GM18517 (cell line): ENCODE measurements at regions not wholly inside any gene's neighbourhood (a gene's known extent, or its start where the extent isn't known, plus 50 kb on each side); places are given as distances from the start of the nearest gene placed in this dataset.
"Not testable (repeated sequence)": the region's sequence is repeated elsewhere in the genome, so short reads cannot be mapped to it uniquely, and the experiment has no call there.

ENCODE experiments used
- ATAC-seq: cut with Tn5 transposase; IDR thresholded peaks from one replicate; pipeline ENCODE4 v1.9.1; 2021; ENCODE audit warnings: mild to moderate bottlenecking, moderate library complexity; ENCODE audit not compliant: unreplicated experiment

DNA sequence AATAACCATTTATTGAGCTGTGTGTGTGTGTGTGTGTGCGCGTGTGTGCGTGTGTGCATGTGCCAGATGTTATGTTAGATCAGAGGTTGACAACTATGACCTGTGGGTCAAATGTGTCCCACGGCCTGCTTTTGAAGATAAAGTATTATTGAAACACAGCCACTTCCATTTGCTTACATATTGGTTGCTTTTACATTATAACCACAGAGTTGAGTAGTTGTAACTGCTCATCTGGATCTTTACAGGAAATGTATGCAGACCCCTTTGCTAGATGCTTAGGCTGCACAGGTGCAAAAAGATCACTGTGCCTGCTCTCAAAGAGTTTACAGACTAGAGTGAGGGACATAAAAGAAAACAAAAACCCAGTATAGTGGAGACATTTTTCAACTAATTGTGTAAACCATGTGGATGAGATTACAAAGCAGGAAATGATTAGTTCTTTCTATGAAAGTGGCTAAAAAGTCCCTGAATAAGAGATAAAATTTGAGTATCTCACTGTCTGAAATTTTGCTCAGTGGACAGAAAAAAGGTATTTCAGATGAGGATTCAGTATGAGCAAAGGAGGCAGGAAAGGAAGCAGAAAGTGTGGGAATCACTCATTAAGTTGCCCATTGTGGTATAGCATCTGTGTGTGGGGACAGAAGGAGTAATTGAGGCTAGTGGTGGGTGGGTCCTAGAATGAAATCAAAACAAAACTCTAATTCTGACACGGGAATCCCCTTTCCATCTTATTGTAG, 188.4 kb downstream of the PAH start:
- ATAC-seq, result no peak

DNA sequence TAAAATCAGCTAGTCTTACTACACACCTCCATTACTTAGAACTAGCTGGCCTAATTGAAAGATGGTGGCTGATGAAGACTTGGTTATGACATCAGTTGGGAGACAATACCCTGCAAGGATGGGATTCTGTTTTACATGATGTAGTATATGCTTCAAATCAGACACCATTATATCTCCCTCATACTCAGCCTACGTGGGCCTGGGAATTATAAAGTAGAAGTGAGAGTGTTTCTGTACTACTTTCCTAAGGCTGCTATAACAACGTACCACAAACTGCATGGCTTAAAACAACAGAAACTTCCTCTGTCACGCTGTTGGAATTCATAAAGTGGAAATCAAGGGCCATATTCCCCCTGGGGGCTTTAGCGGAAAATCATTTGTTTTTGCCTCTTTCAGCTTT, 190.4 kb downstream of the PAH start:
- no peak for ATAC-seq

DNA sequence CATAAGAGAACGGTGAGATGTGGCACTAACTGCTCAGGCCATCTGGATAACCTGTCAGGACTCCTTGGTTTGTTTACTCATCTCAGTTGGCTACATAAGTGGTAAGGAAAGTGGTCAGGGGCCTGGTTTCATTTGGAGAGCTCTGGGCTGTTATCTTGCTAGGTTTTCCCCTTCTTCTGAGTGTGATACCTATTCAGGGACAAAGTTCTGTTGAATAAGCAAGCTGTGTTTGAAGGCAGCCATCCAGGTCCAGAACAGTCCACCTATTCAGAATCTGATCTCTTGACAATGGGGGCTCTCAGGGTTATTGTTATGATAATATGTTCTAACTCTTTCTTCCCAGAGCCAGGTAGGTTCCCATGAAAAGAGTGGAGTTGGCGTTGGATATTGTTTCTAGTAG, 194.9 kb downstream of the PAH start:
- no peak for ATAC-seq

DNA sequence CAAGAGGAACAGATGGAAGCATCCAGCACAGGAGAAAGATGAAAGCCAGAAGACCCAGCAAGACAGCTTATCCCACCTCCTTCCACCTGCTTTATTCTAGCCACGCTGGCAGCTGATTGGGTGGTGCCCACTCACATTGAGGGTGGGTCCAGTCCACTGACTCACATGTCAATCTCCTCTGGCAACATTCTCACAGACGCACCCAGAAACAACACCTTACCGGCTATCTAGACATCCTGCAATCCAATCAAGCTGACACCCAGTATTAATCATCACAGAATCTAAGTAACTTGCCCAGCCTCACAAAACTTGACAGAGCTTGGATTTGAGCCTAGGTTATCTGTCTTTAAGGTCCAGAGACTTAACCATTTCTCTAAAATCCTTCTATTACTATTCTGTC, 208.9 kb downstream of the PAH start:
- no peak for ATAC-seq

DNA sequence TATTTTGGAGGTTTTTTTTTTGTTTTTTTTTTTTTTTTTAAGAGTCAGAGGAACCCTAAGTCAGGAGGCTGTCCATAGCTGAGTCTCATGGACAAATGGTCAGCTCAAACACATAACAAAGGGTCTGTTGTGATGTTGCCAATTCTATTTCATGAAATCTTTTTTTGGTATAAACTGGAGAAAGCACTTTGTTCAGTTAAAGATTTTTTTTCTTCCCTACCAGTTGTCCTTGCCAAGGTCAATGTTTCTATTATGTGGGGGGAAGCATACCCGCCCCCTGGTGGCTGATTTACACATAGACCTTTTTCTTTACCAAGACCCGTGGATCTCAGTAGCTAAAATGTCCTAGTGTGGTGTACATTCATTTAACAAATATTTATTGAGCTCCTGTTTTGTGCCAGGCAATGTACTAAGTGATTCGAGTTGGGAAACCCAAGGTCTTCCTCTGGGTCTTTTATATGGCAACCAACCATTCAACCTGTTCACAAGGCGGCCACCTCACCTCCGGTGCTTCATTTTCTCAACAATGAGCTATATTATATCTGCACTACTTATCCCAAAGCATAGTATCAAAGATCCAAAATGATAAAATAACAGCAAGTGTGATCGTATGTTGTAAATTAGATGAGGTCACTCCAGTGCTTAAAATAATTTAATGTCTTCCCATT, 214.5 kb downstream of the PAH start:
- no peak for ATAC-seq

DNA sequence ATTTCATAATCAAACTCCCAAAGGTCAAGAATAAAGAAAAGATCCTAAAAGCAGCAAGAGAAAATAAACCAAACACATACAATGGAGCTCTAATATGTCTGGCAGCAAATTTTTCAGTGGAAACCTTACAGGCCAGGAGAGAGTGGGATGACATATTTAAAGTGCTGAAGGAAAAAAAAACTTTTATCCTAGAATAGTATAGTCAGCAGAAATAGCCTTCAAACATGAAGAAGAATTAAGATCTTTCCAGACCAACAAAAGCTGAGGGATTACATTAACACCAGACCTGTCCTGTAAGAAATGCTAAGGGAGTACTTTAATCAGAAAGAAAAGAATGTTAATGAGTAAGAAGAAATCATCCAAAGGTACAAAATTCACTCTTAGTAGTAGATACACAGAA, 215.7 kb upstream of the IGF1 start:
- no peak for ATAC-seq

DNA sequence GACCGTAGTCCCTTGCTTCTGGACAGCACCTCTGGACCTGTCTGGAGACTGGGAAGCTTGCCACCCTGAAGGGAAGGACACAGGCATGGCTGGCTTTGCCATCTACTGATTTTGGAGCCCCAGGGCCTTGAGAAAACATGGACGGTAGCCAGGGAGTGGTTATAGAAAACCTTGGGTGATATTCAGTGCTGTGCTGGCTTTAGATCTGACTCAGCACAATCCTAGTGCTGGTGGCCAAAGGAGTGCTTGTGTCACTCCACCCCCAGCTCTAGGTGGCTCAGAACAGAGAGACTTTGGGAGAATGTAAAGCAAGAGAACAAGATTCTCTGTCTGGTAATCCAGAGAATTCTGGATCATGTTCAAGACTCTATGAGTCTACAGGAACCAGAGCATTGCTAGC, 214.5 kb upstream of the IGF1 start:
- ATAC-seq, result no peak

DNA sequence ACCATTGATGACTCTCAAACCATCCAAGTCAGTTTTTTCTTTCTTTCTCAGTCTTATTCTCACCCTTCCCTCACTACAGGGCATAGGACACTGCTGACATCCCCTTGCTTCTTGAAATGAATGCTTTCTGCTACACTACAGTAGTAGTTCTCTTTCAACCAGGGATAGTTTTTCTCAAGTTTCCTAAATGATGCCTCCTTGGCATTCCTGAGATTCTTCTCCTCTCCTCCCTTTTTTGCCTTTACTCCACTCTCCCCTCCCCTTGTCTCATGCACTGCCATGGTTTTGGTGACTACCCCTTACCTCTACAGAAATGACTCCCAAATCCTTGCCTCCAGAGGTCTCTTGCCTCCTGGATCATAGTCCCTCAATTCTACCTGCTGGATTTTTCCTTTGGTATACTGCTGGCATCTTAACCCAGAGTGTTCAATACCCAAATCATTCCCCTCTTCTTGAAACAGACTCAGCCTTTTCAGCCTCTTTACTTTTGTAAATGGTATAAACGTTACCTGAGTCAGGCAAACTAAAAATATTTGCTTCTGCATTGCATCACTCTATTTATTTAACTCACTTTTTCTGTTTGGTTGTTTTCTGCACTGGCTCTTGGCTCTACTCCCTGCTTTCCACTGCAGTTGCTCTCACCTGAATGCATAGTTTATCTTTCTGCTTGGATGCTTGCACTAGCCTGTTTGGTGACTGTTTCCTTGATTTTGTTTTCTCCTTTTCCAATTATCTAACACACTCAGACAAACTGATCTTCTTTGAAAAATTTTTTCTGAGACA, 211.6 kb upstream of the IGF1 start:
- ATAC-seq, result no peak

DNA sequence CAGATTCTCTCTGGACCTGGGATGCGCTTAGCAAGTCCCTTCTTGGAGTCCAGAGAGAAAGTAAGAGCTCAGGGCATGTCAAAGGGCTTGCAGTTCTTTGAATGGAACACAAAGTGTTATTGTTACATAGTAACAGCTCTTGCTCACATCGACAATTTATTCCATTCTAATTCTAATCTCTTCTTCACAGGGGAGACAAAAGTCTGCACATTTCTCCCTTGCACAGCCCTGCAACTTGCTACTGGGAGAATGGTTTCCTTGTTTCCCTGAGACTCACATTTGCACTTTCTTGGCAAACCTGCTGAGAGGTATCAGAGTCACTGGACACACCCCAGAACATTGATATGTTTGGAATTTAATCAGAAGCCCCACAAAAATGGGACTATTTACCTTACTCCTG, 209.9 kb upstream of the IGF1 start:
- no peak for ATAC-seq

DNA sequence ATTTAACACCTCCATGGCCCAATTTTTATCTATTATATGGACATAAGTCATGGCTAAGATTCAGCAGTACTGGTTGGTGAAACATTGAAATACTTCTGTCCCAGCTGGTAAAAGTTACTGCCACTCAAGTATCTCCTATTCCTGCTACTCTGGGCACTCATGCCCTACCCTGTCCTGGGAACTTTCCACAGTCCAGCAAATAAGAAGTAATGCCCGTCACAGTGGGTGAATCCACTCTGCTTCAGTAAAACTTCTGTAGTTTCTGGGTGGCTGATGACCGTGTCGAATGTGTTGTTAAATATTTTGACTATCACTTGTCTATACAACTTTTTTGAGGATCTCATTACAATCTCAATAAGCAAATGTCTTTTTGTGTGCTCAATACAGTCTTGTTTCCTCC, 209.3 kb upstream of the IGF1 start:
- ATAC-seq, result no peak

DNA sequence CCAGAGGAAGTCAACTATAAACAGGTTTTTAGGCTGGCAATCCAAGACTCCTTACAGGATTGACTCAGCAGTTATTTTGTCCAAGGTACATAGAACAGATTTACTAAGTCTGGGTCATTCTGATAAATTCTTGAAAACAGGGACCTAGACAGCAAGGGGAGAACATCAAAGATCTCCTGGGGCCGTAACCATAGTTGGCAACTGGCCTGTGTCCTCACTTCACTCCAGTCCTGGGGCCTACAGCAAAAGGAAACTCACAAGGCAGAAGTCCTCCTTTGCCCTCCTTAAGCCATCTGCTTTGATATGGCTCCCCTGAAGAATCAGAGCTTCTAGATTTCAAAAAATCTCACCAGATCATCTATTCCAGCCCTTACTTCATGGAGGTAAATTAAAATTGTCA, 207.2 kb upstream of the IGF1 start:
- ATAC-seq, result no peak

DNA sequence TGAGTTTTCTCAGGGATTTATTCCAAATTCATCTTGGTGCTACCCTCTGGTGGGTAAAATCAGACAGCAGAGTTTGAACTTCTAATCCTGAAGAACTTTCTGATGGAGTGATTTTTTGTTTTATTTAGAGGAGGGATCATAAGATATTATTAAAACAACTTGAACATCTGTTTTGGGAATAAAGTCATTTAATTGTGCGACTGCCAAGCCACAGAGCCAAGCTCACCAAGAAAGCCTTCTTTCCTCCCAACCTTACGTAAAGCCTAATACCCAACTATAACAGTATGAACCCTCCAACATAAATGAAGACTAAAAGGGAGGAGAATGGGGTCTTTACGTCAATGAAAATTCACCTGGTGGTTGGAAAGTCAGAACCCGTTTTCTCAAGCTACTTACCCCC, 205.5 kb upstream of the IGF1 start:
- no peak for ATAC-seq

DNA sequence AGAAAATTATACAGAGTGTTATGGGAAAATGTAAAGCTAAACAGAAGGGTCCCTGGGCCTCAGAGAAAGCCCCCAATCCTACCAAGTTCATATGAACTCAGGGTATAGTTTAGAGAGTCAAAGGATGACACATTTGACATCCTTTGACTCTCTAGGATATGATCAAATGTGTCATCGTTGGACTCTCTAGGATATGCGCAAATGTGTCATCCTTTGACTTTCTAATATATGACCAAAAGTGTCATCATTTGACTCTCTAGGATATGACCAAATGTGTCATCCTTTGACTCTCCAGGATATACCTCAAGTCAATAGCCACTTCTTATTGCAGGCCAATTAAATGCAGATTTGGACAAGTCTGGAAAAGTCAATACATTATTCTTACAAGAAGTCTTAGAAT, 204.8 kb upstream of the IGF1 start:
- no peak for ATAC-seq

DNA sequence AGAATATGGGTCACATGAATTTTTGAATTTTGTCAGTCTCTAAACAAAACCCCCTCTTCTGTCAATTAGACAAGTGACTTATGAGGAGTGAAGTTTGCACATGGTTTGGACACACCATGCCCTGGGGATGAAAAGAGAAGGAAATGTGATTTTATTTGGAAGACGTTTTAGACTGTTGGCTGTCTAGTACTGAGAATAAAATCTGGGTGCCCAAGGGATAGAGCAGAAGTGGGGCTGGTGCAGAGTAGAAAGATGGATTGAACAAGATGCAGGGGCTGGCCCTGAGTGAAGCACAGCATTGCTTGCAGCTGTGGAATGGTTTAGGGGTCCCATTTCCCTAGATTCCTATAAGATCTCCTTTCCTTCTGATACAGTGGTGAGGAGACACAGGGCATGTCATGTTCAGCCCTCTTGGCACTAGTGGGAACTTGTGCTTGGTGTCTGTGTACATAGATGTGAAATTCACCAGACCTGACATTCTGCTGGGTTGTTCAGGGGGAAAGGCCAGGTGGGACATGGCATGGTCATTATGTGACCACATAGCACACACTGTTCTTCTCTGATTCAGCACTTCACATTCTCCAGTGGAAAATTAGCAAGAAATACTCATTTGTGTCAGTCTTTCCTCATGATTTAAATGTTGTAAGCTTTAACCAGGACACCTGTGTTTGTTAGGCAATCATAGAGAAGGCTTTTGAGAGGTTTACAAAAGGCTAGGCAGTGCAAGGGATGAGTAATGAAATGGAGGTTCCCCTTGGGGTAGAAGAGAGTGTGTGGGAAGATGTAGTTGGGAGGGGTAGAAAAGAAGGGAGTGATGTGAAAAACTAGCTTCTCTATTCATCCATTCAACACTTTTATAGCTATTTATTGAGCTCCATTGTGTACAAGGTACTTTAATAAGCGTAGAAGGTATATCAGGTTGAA, 202.3 kb upstream of the IGF1 start:
- ATAC-seq, result no peak

DNA sequence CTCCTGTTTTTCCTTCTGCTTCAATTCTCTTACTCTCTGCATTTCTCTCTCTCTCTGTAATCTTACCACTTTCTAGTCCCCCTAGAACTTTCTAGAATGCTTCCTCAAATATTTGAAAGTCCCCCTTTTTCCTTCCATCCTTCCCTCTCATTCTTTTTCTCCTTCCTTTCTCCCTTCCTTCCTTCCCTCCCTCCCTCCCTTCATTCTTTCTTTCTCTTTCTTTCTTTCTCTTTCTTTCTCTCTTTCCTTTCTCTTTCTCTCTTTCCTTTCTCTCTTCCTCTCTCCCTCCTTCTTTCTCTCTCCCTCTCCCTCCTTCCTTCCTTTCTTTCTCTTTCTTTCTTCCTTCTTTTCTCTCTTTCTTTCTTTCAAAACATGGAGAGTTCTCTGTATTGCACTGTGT, 201.4 kb upstream of the IGF1 start:
- no peak for ATAC-seq

DNA sequence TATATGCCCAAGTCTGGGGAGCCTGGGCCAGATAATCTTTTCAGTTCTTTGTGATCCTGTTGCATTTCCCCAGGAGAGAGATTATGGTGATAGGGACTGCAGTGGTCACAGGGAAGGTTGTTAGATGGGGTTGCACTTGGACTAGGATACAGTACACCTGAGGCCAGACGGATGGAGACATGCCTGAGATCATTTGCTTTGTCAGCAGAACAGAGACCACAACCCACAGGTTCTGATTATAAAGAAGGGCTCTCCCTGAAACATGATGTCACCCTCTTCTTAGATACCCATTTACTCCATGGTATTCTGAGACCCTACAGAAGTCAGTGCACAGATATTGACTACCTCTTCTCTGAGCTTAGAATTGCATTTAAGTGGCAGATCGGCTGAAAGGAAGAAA, 200.9 kb upstream of the IGF1 start:
- ATAC-seq, result no peak

DNA sequence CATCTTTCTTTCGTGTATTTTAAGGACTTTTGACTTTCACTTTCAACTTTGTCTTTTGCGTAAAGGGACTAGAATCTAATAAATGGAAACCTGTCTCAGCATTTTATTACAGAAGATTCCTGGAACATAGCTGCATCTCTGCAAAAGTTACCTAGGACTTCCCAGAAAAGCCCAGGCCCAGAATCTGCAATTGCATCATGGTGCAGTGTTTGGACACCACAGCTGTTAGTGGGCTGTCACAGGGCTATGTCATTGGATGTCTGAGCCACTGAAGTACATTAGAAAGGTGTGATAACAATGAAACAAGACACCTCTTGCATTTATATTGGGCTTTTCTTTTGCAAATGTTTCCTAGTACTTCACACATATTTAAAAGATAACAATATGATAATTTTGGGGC, 199.9 kb upstream of the IGF1 start:
- no peak for ATAC-seq

DNA sequence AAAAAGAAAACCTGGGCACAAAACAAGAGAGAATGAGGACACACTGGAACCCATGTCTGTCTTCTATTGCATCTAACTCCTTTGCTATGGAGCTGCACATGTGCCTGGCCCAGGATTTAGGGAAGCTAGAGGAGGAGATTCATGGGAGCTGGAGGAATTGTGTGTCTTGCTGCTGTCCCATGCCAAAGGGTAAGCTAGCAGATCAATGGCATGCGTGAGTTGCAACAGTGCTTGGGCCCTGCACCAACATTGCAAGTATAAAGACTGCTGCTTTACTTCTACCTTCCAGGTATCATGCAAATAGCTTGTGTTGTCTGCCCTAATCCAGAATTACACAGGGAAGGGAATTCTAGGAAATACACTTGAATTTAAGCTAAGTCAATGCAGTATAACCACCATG, 196.4 kb upstream of the IGF1 start:
- ATAC-seq, result no peak

DNA sequence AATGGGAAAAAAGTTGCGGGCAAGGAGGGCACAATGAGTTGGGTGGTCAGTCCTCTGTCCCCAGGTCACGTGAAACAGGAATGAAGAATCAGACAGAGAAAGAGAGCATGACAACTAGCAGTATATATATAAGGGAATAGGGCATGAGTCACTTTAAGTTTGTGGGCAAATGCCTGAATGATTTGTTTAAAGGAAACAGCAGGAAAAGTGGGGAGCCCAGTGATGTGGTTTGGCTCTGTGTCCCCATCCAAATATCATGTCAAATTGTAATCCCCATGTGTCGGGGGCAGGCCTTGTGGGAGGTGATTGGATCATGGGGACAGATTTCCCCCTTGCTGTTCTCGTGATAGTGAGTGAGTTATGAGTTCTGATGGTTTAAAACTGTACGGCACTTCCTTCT, 195.3 kb upstream of the IGF1 start:
- ATAC-seq, result no peak

DNA sequence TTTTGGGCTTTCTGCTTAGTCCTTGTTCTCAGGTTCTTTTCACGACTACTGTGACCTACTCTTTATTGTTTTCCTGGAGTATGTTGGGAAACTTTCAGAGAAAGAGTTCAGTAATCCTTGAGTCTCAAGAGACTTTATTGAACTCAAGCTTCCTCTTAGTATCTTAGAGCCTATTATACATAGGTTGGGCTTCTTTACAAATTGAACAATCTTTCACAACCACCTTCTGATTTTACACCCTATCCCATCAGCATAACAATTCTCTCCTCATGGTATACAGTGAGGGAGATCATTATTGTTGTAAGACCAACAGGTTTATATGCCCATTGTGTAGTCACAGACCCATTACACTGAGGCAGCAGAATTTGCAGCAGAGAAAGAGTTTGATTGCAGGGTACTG, 193.2 kb upstream of the IGF1 start:
- no peak for ATAC-seq

DNA sequence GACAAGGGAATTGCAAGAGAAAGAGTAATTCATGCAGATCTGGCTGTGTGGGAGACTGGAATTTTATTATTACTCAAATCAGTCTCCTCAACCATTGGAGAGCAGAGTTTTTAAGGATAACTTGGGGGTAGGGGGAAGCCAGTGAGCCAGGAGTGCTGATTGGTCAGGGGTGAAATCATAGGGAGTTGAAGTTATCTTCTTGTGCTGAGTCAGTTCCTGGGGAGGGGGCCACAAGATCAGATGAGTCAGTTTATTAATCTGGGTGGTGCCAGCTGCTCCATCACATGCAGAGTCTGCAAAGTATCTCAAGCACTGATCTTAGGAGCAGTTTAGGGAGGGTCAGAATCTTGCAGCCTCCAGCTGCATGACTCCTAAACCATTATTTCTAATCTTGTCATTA, 191.8 kb upstream of the IGF1 start:
- ATAC-seq, result not testable (repeated sequence)
